ENCODE measurements at regions not wholly inside any gene's neighbourhood (a gene's known extent, or its start where the extent isn't known, plus 50 kb on each side); places are given as distances from the start of the nearest gene placed in this dataset.

GRCh38 chr13:109440320-109440719 lies 346.1 kb downstream of the IRS2 start:
- no peak overlapping the region for H3K27ac ChIP-seq
- no peak for TF ChIP-seq CTCF (conservative IDR thresholded peaks at IDR 0.05)

- TF ChIP-seq CTCF (conservative IDR thresholded peaks at IDR 0.05), result no peak
- no peak overlapping the region for H3K27ac ChIP-seq
Observed at GRCh38 chr13:109439813-109440212, 346.6 kb downstream of the IRS2 start.

- no peak overlapping the region for H3K27ac ChIP-seq
- TF ChIP-seq CTCF (conservative IDR thresholded peaks at IDR 0.05), result no peak
Observed at GRCh38 chr13:109436841-109437240, 349.5 kb downstream of the IRS2 start.

GRCh38 chr13:109436055-109436622 lies 350.2 kb downstream of the IRS2 start:
- H3K27ac ChIP-seq, result no peak overlapping the region
- no peak for TF ChIP-seq CTCF (conservative IDR thresholded peaks at IDR 0.05)

GRCh38 chr13:109431217-109431616 lies 355.2 kb downstream of the IRS2 start:
- no peak for TF ChIP-seq CTCF (conservative IDR thresholded peaks at IDR 0.05)

GRCh38 chr13:109428146-109428545 lies 358.2 kb downstream of the IRS2 start:
- no peak overlapping the region for H3K27ac ChIP-seq
- no peak for TF ChIP-seq CTCF (conservative IDR thresholded peaks at IDR 0.05)

More at GRCh38 chr13:109431217-109431616, 355.2 kb downstream of the IRS2 start:
- H3K27ac ChIP-seq, result no peak overlapping the region

- peak; percentile 77 for TF ChIP-seq CTCF (conservative IDR thresholded peaks at IDR 0.05)
- no peak overlapping the region for H3K27ac ChIP-seq
Observed at GRCh38 chr13:109427695-109428094, 358.7 kb downstream of the IRS2 start.
